Upper lobe of left lung (tissue), 4 donors: ENCODE measurements at regions not wholly inside any gene's neighbourhood (a gene's known extent, or its start where the extent isn't known, plus 50 kb on each side); places are given as distances from the start of the nearest gene placed in this dataset.

Experiments used
- POLR2AphosphoS5 ChIP-seq, 2 donors: sonication (generic); formaldehyde crosslinking; IDR thresholded peaks; one replicate each; pipeline ENCODE4 v1.5.1; 2017; ENCODE audit warnings: antibody characterized with exemption in 2 of 2
- TF ChIP-seq, protein P1 (sequence below), 6 experiments: fragments of 450-650 bp in 4 of 6; fragments of 200-600 bp in 2 of 6; sonication (generic) in 2 of 6; IDR thresholded peaks; one replicate each; pipeline ENCODE4 v1.5.1; 2016 to 2019; ENCODE audit warnings: antibody characterized with exemption in 6 of 6

DNA sequence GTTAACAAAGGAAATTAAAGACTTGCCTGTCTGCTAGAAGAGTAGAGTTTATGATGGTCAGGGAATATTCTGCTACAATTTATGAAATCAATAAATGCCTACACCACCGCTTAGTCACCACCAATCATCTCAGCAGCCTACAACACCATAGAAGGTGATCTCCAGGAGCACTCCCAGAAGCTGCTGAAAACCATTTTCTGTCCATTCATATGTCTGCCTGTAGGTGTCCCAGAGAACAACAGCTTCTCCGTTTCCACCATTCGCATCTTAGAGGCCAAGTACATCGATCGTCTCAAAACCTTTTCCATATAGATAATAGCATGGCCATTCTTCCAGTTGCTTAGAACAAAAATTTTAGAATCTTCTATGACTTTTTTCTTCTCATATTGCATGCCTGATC, 303.4 kb downstream of the KCNC2 start:
- TF ChIP-seq, protein P1, sequence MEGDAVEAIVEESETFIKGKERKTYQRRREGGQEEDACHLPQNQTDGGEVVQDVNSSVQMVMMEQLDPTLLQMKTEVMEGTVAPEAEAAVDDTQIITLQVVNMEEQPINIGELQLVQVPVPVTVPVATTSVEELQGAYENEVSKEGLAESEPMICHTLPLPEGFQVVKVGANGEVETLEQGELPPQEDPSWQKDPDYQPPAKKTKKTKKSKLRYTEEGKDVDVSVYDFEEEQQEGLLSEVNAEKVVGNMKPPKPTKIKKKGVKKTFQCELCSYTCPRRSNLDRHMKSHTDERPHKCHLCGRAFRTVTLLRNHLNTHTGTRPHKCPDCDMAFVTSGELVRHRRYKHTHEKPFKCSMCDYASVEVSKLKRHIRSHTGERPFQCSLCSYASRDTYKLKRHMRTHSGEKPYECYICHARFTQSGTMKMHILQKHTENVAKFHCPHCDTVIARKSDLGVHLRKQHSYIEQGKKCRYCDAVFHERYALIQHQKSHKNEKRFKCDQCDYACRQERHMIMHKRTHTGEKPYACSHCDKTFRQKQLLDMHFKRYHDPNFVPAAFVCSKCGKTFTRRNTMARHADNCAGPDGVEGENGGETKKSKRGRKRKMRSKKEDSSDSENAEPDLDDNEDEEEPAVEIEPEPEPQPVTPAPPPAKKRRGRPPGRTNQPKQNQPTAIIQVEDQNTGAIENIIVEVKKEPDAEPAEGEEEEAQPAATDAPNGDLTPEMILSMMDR (IDR thresholded peaks at IDR 0.05) = no peak
- TF ChIP-seq POLR2AphosphoS5 (IDR thresholded peaks at IDR 0.05) = no peak
